Ishikawa (cell line): ENCODE measurements at regions not wholly inside any gene's neighbourhood (a gene's known extent, or its start where the extent isn't known, plus 50 kb on each side); places are given as distances from the start of the nearest gene placed in this dataset.

Experiments used
- CEBPB ChIP-seq: IDR thresholded peaks from 2 replicates; pipeline ENCODE4 v1.6.1; 2012
- CREB1 ChIP-seq: IDR thresholded peaks from 2 replicates; pipeline ENCODE4 v1.6.1; 2012; ENCODE audit warnings: low read depth
- FOXM1 ChIP-seq: IDR thresholded peaks from 2 replicates; pipeline ENCODE4 v1.6.1; 2012; ENCODE audit warnings: low read depth, borderline replicate concordance
- RAD21 ChIP-seq: IDR thresholded peaks from 2 replicates; pipeline ENCODE4 v1.6.1; 2012; ENCODE audit warnings: low read depth
- TAF1 ChIP-seq: IDR thresholded peaks from 2 replicates; pipeline ENCODE4 v1.6.1; 2012; ENCODE audit warnings: low read depth, mild to moderate bottlenecking
- TCF12 ChIP-seq: IDR thresholded peaks from 2 replicates; pipeline ENCODE4 v1.6.1; 2012; ENCODE audit warnings: low read depth
- TF ChIP-seq, protein P1 (sequence below): IDR thresholded peaks from 2 replicates; pipeline ENCODE4 v1.6.1; 2012; ENCODE audit warnings: low read depth, mild to moderate bottlenecking
- TF ChIP-seq, protein P2 (sequence below): IDR thresholded peaks from 2 replicates; pipeline ENCODE4 v1.6.1; 2012

DNA sequence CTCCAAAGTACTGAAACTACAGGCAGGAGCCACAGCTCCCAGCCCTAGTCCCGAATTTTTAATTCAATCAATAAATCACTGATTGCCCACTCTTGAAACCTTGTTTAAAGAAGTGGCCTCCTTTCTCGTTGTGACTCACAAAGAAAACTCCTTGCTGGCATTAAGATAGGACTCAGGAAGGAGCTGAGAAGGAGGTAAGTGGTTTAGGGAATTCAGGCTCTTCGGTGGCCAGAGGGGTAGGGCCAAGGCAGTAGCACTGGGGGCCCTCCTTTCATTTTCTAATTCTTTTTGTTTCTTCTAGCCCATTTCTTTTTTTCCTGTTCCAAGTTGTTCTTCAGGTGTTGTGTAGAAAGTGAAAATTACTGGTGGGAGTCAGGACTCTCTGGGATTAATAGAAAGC, 86.2 kb upstream of the OR9Q1 start:
- no peak for TF ChIP-seq RAD21
- TF ChIP-seq TCF12: no peak
- no peak for TF ChIP-seq TAF1
- TF ChIP-seq, protein P1, sequence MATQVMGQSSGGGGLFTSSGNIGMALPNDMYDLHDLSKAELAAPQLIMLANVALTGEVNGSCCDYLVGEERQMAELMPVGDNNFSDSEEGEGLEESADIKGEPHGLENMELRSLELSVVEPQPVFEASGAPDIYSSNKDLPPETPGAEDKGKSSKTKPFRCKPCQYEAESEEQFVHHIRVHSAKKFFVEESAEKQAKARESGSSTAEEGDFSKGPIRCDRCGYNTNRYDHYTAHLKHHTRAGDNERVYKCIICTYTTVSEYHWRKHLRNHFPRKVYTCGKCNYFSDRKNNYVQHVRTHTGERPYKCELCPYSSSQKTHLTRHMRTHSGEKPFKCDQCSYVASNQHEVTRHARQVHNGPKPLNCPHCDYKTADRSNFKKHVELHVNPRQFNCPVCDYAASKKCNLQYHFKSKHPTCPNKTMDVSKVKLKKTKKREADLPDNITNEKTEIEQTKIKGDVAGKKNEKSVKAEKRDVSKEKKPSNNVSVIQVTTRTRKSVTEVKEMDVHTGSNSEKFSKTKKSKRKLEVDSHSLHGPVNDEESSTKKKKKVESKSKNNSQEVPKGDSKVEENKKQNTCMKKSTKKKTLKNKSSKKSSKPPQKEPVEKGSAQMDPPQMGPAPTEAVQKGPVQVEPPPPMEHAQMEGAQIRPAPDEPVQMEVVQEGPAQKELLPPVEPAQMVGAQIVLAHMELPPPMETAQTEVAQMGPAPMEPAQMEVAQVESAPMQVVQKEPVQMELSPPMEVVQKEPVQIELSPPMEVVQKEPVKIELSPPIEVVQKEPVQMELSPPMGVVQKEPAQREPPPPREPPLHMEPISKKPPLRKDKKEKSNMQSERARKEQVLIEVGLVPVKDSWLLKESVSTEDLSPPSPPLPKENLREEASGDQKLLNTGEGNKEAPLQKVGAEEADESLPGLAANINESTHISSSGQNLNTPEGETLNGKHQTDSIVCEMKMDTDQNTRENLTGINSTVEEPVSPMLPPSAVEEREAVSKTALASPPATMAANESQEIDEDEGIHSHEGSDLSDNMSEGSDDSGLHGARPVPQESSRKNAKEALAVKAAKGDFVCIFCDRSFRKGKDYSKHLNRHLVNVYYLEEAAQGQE: no peak
- TF ChIP-seq, protein P2, sequence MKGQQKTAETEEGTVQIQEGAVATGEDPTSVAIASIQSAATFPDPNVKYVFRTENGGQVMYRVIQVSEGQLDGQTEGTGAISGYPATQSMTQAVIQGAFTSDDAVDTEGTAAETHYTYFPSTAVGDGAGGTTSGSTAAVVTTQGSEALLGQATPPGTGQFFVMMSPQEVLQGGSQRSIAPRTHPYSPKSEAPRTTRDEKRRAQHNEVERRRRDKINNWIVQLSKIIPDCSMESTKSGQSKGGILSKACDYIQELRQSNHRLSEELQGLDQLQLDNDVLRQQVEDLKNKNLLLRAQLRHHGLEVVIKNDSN: no peak
- no peak for TF ChIP-seq FOXM1
- TF ChIP-seq CEBPB: no peak
- no peak for TF ChIP-seq CREB1
